Astrocyte of the cerebellum (primary cell): ENCODE measurements at regions not wholly inside any gene's neighbourhood (a gene's known extent, or its start where the extent isn't known, plus 50 kb on each side); places are given as distances from the start of the nearest gene placed in this dataset.

ENCODE experiments used
- DNase-seq: peaks from one replicate; pipeline ENCODE4 v3.0.0-alpha.2; 2011; ENCODE audit warnings: low read depth
- H3K4me3 ChIP-seq: 2 replicates; pipeline ENCODE4 v1.5.1; 2011; ENCODE audit warnings: mild to moderate bottlenecking, low read depth, low read length, moderate library complexity
- in situ Hi-C: cut with HindIII; loops from 2 replicates; pipeline ENCODE4 v1.10.0; 2017; ENCODE audit warnings: low sequenced_read_pairs
- TF ChIP-seq, protein P1 (sequence below): IDR thresholded peaks from 2 replicates; pipeline ENCODE4 v1.5.1; 2012; ENCODE audit warnings: low read length, low read depth, moderate library complexity, mild to moderate bottlenecking; ENCODE audit errors: missing control alignments

DNA sequence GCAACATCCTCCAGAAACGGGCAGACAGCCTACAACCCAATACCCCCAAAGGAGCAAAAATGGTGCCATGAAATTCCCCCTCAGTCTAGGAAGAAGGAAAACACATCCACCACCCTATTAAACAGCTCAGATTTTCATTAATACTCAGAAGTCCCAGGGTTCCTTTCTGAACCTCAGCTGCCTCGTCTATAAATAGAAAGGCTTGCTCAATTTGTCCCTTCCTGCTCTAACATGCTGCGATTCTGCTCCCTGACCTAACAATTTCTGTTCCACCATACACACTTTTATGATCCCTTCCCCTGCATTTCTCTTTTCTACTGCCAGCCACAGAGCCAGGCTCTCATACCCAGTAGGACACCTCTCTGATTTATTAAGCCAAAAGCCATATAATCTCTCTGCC is 68.1 kb downstream of the MTERF1 start:
- TF ChIP-seq, protein P1, sequence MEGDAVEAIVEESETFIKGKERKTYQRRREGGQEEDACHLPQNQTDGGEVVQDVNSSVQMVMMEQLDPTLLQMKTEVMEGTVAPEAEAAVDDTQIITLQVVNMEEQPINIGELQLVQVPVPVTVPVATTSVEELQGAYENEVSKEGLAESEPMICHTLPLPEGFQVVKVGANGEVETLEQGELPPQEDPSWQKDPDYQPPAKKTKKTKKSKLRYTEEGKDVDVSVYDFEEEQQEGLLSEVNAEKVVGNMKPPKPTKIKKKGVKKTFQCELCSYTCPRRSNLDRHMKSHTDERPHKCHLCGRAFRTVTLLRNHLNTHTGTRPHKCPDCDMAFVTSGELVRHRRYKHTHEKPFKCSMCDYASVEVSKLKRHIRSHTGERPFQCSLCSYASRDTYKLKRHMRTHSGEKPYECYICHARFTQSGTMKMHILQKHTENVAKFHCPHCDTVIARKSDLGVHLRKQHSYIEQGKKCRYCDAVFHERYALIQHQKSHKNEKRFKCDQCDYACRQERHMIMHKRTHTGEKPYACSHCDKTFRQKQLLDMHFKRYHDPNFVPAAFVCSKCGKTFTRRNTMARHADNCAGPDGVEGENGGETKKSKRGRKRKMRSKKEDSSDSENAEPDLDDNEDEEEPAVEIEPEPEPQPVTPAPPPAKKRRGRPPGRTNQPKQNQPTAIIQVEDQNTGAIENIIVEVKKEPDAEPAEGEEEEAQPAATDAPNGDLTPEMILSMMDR: no peak
- H3K4me3 ChIP-seq: no peak overlapping the region
- DNase-seq: no peak
- in situ Hi-C loops: no loop called here

DNA sequence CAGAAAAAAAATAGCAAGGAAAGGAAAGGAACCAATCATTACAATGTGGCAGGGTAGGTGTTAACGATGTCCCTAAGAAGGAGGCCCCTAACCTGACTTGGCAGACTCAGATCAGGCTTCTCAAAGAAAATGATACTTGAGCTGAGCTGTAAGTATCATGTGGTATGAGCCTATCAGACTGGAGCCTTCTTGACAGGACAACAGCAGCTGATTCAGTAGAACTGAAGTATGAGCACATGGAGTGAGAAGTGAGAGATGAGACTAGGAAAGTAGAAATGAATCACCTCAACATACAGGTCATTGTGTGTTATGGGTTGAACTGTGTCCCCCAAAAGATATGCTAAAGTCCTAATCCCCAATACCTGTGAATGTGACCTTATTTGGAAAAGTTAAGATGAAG is 66.3 kb downstream of the MTERF1 start:
- DNase-seq: no peak
- no peak overlapping the region for H3K4me3 ChIP-seq
- in situ Hi-C loops: no loop called here
- TF ChIP-seq, protein P1: no peak
